ENCODE measurements at regions not wholly inside any gene's neighbourhood (a gene's known extent, or its start where the extent isn't known, plus 50 kb on each side); places are given as distances from the start of the nearest gene placed in this dataset.
"Not testable (repeated sequence)": the region's sequence is repeated elsewhere in the genome, so short reads cannot be mapped to it uniquely, and the experiment has no call there.

- no peak for DNase-seq (ENCODE audit: low read depth)
- no peak overlapping the region for H3K4me3 ChIP-seq (ENCODE audit: low read depth, low read length)
- no peak for TF ChIP-seq CTCF (IDR thresholded peaks at IDR 0.05; ENCODE audit: insufficient read depth, low read depth, low read length)
Measured at GRCh38 chr11:116035977-116036376, 531.8 kb upstream of the CADM1 start.

- no peak for DNase-seq (ENCODE audit: low read depth)
- no peak for TF ChIP-seq CTCF (IDR thresholded peaks at IDR 0.05; ENCODE audit: insufficient read depth, low read depth, low read length)
- H3K4me3 ChIP-seq (ENCODE audit: low read depth, low read length): no peak overlapping the region
Measured at GRCh38 chr11:116033931-116034553, 529.8 kb upstream of the CADM1 start.

GRCh38 chr11:116030697-116031331, 526.6 kb upstream of the CADM1 start:
- no peak overlapping the region for H3K4me3 ChIP-seq (ENCODE audit: low read depth, low read length)
- TF ChIP-seq CTCF (IDR thresholded peaks at IDR 0.05; ENCODE audit: insufficient read depth, low read depth, low read length): no peak
- no peak for DNase-seq (ENCODE audit: low read depth)

GRCh38 chr11:116028506-116028905, 524.3 kb upstream of the CADM1 start:
- DNase-seq (ENCODE audit: low read depth); H3K4me3 ChIP-seq (ENCODE audit: low read depth, low read length): not testable (repeated sequence)

- no peak for TF ChIP-seq CTCF (IDR thresholded peaks at IDR 0.05; ENCODE audit: insufficient read depth, low read depth, low read length)
- no peak for DNase-seq (ENCODE audit: low read depth)
- H3K4me3 ChIP-seq (ENCODE audit: low read depth, low read length): no peak overlapping the region
Measured at GRCh38 chr11:115999437-115999836, 495.2 kb upstream of the CADM1 start.

GRCh38 chr11:115996808-115997188, 492.6 kb upstream of the CADM1 start:
- no peak for TF ChIP-seq CTCF (IDR thresholded peaks at IDR 0.05; ENCODE audit: insufficient read depth, low read depth, low read length)
- no peak for DNase-seq (ENCODE audit: low read depth)
- H3K4me3 ChIP-seq (ENCODE audit: low read depth, low read length): no peak overlapping the region

GRCh38 chr11:115996125-115996807, 492.1 kb upstream of the CADM1 start:
- no peak overlapping the region for H3K4me3 ChIP-seq (ENCODE audit: low read depth, low read length)
- TF ChIP-seq CTCF (IDR thresholded peaks at IDR 0.05; ENCODE audit: insufficient read depth, low read depth, low read length): no peak
- DNase-seq (ENCODE audit: low read depth): no peak
